ENCODE measurements at regions not wholly inside any gene's neighbourhood (a gene's known extent, or its start where the extent isn't known, plus 50 kb on each side); places are given as distances from the start of the nearest gene placed in this dataset.
"Not testable (repeated sequence)": the region's sequence is repeated elsewhere in the genome, so short reads cannot be mapped to it uniquely, and the experiment has no call there.

- Mint-ChIP-seq H3K27me3 (ENCODE audit: low read depth) (no peaks in the 10 kb centered on the region), H3K36me3 (ENCODE audit: insufficient read depth) (no peaks in the 10 kb centered on the region), H3K4me1 (ENCODE audit: low read depth) (no peaks in the 10 kb centered on the region), H3K4me3 (no peak overlapping the region), H3K9me3 (no peaks in the 10 kb centered on the region)
- ATAC-seq = no peak
- DNase-seq = no peak
Observed at GRCh38 chr2:155983845-155984244, 348.7 kb downstream of the NR4A2 start.

- Mint-ChIP-seq H3K4me3 (no peak overlapping the region), H3K27me3 (ENCODE audit: low read depth) (no peaks in the 10 kb centered on the region), H3K36me3 (ENCODE audit: insufficient read depth) (no peaks in the 10 kb centered on the region), H3K9me3 (no peaks in the 10 kb centered on the region), H3K4me1 (ENCODE audit: low read depth) (no peaks in the 10 kb centered on the region)
- no peak for ATAC-seq
- DNase-seq = no peak
Observed at GRCh38 chr2:155982135-155982534, 350.4 kb downstream of the NR4A2 start.

DNA sequence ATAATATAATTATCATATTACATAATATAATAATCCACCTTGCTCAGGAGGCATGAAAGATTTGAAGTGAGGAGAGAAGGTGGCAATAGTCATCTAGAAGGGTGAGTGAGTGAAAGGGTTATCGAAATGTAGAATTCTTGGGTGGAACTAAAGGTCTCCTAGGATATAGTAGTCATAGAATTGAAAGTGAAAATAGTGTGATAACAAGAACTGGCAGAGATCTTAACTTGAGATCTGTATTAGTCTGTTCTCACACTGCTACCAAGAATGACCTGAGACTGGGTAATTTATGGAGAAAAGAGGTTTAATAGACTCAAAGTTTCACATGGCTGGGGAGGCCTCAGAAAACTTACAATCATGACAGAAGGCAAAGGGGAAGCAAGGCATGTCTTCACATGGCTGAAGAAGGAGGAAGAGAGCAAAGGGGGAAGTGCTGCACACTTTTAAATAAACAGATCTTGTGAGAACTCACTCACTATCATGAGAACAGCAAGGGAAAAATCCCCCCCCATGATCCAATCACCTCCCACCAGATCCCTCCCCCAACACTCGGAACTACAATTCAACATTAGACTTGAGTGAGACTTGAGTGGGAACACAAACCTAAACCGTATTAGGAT, 351.5 kb downstream of the NR4A2 start:
- H3K9me3 Mint-ChIP-seq = no peaks in the 10 kb centered on the region
- no peaks in the 10 kb centered on the region for H3K4me1 Mint-ChIP-seq (ENCODE audit: low read depth)
- ATAC-seq = no peak
- no peaks in the 10 kb centered on the region for H3K36me3 Mint-ChIP-seq (ENCODE audit: insufficient read depth)
- no peaks in the 10 kb centered on the region for H3K27me3 Mint-ChIP-seq (ENCODE audit: low read depth)
- DNase-seq = no peak
- no peak overlapping the region for H3K4me3 Mint-ChIP-seq

DNA sequence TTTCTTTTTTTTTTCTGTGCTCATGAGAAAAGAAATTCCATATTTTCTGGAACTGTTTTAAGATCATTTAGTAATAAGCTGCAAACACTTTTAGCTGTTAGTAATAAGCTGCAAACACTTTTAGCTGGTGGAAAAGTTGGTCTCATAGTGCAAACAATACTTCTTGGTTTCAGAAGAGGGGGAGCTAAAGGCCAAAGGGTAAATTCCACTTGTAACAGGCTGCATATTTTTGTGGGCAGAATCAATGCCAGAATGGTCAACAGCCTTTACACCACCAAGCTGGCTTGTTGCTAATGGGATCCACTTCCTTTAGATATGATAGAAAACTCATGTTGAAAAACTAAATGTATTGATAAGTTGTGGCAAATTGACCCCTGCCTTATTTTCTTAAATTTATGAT, 356.8 kb downstream of the NR4A2 start:
- DNase-seq (no peak), ATAC-seq (no peak)
- no peaks in the 10 kb centered on the region for H3K4me1 Mint-ChIP-seq (ENCODE audit: low read depth)
- H3K9me3 Mint-ChIP-seq = no peaks in the 10 kb centered on the region
- H3K36me3 Mint-ChIP-seq (ENCODE audit: insufficient read depth) = no peaks in the 10 kb centered on the region
- no peak overlapping the region for H3K4me3 Mint-ChIP-seq
- H3K27me3 Mint-ChIP-seq (ENCODE audit: low read depth) = no peaks in the 10 kb centered on the region

DNA sequence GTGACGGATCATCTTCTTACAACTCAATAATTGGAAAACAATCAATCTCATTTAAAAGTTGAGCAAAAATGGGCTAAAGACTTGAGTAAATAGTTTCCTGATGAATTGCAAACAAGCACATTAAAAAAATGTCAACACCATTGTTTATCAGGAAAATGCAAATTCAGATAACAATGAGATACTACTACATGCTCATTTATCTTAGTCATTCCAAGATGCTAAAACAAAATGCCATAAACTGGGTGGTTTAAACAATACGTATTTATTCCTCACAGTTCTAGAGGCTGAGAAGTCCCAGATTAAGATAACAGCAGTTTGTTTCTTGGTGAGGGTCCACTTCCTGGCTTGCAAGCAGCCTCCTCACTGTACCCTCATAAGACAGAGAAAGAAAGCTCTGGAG, 359.6 kb downstream of the NR4A2 start:
- Mint-ChIP-seq H3K9me3 (no peaks in the 10 kb centered on the region), H3K36me3 (ENCODE audit: insufficient read depth) (no peaks in the 10 kb centered on the region), H3K4me1 (ENCODE audit: low read depth) (no peaks in the 10 kb centered on the region), H3K4me3 (no peak overlapping the region), H3K27me3 (ENCODE audit: low read depth) (no peaks in the 10 kb centered on the region)
- ATAC-seq (no peak), DNase-seq (no peak)

GRCh38 chr2:155966064-155966471, 366.5 kb downstream of the NR4A2 start:
- not testable (repeated sequence) for H3K4me3 Mint-ChIP-seq; H3K9me3 Mint-ChIP-seq; H3K36me3 Mint-ChIP-seq (ENCODE audit: insufficient read depth)

GRCh38 chr2:155965415-155966063, 367.0 kb downstream of the NR4A2 start:
- Mint-ChIP-seq H3K27me3 (ENCODE audit: low read depth) (no peaks in the 10 kb centered on the region), H3K4me3 (no peak overlapping the region), H3K4me1 (ENCODE audit: low read depth) (no peaks in the 10 kb centered on the region), H3K9me3 (no peaks in the 10 kb centered on the region), H3K36me3 (ENCODE audit: insufficient read depth) (no peaks in the 10 kb centered on the region)
- DNase-seq (no peak), ATAC-seq (no peak)

More at GRCh38 chr2:155966064-155966471, 366.5 kb downstream of the NR4A2 start:
- H3K27me3 Mint-ChIP-seq (ENCODE audit: low read depth); ATAC-seq; H3K4me1 Mint-ChIP-seq (ENCODE audit: low read depth); DNase-seq: not testable (repeated sequence)

DNA sequence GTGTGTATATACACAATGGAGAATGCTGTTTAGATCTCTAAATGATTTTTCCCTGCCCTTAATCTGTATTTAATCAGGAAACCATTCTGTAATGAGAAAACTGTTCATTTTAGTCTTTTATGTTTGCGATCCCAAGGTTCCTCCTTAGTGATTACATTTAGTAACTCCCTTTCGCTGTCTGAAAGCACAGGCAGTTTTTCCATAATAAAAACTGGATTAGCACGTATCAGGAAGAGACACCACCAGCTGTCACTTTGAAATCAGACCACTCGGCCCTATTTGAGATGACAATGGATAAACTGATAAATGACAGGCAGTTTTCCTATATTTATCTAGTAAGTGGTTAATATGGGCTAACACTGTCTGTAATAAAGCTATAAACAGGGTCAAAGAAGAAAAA, 370.9 kb downstream of the NR4A2 start:
- H3K27me3 Mint-ChIP-seq (ENCODE audit: low read depth) = no peaks in the 10 kb centered on the region
- no peaks in the 10 kb centered on the region for H3K4me1 Mint-ChIP-seq (ENCODE audit: low read depth)
- ATAC-seq = no peak
- no peak overlapping the region for H3K4me3 Mint-ChIP-seq
- DNase-seq = no peak
- H3K36me3 Mint-ChIP-seq (ENCODE audit: insufficient read depth) = no peaks in the 10 kb centered on the region
- no peaks in the 10 kb centered on the region for H3K9me3 Mint-ChIP-seq

DNA sequence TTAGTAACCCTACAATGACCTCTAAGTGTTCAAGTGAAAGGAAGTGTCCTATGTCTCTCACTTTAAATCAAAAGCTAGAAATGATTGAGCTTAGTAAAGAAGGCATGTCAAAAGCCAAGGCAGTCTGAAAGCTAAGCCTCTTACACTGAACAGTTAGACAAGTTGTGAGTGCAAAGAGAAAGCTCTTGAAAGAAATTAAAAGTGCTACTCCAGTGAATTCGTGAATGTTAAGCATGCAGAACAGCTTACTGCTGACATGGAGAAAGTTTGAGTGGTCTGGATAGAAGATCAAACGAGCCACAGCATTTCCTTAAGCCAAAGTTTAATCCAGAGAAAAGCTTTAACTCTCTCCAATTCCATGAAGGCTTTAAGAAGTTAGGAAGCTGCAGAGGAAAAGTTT, 373.7 kb downstream of the NR4A2 start:
- ATAC-seq (no peak), DNase-seq (no peak)
- Mint-ChIP-seq H3K36me3 (ENCODE audit: insufficient read depth) (no peaks in the 10 kb centered on the region), H3K4me1 (ENCODE audit: low read depth) (no peaks in the 10 kb centered on the region), H3K27me3 (ENCODE audit: low read depth) (no peaks in the 10 kb centered on the region), H3K4me3 (no peak overlapping the region), H3K9me3 (no peaks in the 10 kb centered on the region)

DNA sequence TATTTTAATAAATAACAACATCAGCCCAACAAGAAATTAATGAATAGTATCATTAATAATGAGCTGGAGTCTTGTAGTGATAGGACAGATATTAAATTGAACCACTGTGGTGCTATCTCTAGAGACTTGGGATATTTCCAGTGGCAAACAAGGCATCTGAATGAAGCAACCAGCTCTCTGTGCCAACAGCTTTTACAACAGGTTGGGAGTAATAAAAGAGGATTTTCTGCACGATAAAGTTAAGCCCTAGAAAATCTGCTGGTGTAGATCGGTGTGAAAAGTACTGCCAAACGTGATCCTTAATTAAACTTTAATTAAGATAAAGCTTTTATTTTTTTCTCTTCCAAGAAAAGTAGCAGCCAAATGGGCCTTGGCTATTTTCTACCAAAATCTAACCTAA, 385.5 kb downstream of the NR4A2 start:
- ATAC-seq = no peak
- no peaks in the 10 kb centered on the region for H3K36me3 Mint-ChIP-seq (ENCODE audit: insufficient read depth)
- no peaks in the 10 kb centered on the region for H3K27me3 Mint-ChIP-seq (ENCODE audit: low read depth)

DNA sequence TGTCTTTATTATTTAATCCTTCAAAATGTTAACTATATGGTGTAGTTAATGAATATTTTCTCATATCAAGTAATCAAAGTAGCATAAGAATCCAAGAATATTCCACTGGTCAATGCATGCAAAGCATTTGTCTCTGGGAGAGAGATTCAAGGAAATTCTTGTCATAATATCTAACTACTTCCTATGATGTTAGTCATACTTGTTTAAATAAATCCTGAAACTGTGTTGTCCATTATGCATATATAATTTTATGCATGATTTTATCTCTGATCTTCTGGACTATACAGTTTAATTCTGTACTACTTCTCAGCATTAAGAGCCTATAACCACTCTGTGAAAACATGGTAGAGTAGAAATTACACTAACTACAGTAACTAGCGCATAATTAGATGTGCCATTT, 388.3 kb downstream of the NR4A2 start:
- no peak for DNase-seq
- ATAC-seq = no peak
- H3K4me1 Mint-ChIP-seq (ENCODE audit: low read depth) = no peaks in the 10 kb centered on the region
- H3K9me3 Mint-ChIP-seq = peaks cover 11% of the 10 kb centered on the region
- H3K4me3 Mint-ChIP-seq = no peak overlapping the region
- H3K36me3 Mint-ChIP-seq (ENCODE audit: insufficient read depth) = no peaks in the 10 kb centered on the region
- H3K27me3 Mint-ChIP-seq (ENCODE audit: low read depth) = peaks cover 6% of the 10 kb centered on the region

More for the DNA sequence above, 385.5 kb downstream of the NR4A2 start:
- no peaks in the 10 kb centered on the region for H3K9me3 Mint-ChIP-seq
- no peak overlapping the region for H3K4me3 Mint-ChIP-seq
- no peaks in the 10 kb centered on the region for H3K4me1 Mint-ChIP-seq (ENCODE audit: low read depth)
- no peak for DNase-seq

GRCh38 chr2:155930312-155930711, 402.2 kb downstream of the NR4A2 start:
- no peaks in the 10 kb centered on the region for H3K4me1 Mint-ChIP-seq (ENCODE audit: low read depth)
- H3K27me3 Mint-ChIP-seq (ENCODE audit: low read depth) = no peaks in the 10 kb centered on the region
- H3K9me3 Mint-ChIP-seq = peaks cover 15% of the 10 kb centered on the region
- no peak overlapping the region for H3K4me3 Mint-ChIP-seq
- no peak for DNase-seq
- no peak for ATAC-seq
- H3K36me3 Mint-ChIP-seq (ENCODE audit: insufficient read depth) = no peaks in the 10 kb centered on the region

DNA sequence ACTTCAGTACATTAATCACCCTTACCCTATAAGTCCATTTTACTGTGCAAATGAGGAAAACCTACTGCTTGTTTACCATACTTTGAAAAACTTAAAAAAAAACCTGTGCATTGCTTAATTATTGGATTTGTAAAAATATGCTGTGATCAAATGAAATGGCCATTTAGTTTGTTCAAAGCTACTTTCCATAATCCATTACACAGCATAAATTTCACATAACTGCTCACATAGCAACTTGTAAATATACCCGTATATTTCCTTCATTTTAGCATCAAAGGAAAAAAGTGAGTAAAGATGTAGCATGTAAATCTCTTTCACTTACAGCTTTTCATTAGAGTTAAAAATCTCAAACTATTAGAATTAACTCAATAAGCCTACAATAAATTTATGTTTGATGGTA, 415.1 kb downstream of the NR4A2 start:
- H3K4me1 Mint-ChIP-seq (ENCODE audit: low read depth) = no peaks in the 10 kb centered on the region
- H3K27me3 Mint-ChIP-seq (ENCODE audit: low read depth) = no peaks in the 10 kb centered on the region
- no peak for DNase-seq
- ATAC-seq = no peak
- no peaks in the 10 kb centered on the region for H3K36me3 Mint-ChIP-seq (ENCODE audit: insufficient read depth)
- H3K9me3 Mint-ChIP-seq = no peaks in the 10 kb centered on the region
- H3K4me3 Mint-ChIP-seq = no peak overlapping the region

GRCh38 chr2:155913356-155913755, 419.2 kb downstream of the NR4A2 start:
- no peaks in the 10 kb centered on the region for H3K4me1 Mint-ChIP-seq (ENCODE audit: low read depth)
- no peaks in the 10 kb centered on the region for H3K9me3 Mint-ChIP-seq
- H3K27me3 Mint-ChIP-seq (ENCODE audit: low read depth) = no peaks in the 10 kb centered on the region
- ATAC-seq (no peak), DNase-seq (no peak)
- no peak overlapping the region for H3K4me3 Mint-ChIP-seq
- H3K36me3 Mint-ChIP-seq (ENCODE audit: insufficient read depth) = no peaks in the 10 kb centered on the region

GRCh38 chr2:155908567-155908966, 424.0 kb downstream of the NR4A2 start:
- DNase-seq (no peak), ATAC-seq (no peak)
- Mint-ChIP-seq H3K4me1 (ENCODE audit: low read depth) (no peaks in the 10 kb centered on the region), H3K27me3 (ENCODE audit: low read depth) (no peaks in the 10 kb centered on the region), H3K9me3 (no peaks in the 10 kb centered on the region), H3K4me3 (no peak overlapping the region), H3K36me3 (ENCODE audit: insufficient read depth) (no peaks in the 10 kb centered on the region)

Measured in activated T-cell treated with anti-CD3 and anti-CD28 coated beads, Interleukin-2, amount 50 U/mL, for 4 hours (primary cell).